Suppressor macrophage (primary cell): ENCODE measurements at regions not wholly inside any gene's neighbourhood (a gene's known extent, or its start where the extent isn't known, plus 50 kb on each side); places are given as distances from the start of the nearest gene placed in this dataset.

Source experiments
- DNase-seq, 4 experiments: peaks; one replicate each; pipeline ENCODE4 v3.0.0-alpha.2; 2020 to 2022

GRCh38 chr11:128365044-128365443, 222.3 kb downstream of the ETS1 start:
- peak; percentile 6 to 51 (median 20) for DNase-seq

- DNase-seq = peak in 1 of 4 experiments; percentile 11
These were observed 225.8 kb downstream of the ETS1 start for GRCh38 chr11:128361451-128362020.

DNA sequence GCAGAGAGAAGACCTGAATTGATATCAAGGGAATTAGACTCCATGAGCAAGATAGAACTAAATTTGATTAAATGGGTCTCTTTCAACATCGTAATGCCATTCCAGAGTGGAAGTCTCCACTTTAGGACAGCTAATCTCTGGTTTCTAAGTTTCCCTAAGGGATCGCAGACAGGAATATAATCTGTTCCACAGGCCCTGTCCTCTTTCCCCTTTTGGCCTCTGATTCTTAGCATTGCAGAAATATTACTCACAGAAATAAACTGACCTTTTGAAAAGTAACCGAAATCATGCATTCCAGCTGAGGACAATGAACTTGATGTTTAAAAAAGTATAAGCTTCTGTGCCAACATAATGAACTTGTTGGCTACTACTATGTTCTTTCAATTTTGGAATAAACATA, 227.8 kb downstream of the ETS1 start:
- DNase-seq = no peak

DNA sequence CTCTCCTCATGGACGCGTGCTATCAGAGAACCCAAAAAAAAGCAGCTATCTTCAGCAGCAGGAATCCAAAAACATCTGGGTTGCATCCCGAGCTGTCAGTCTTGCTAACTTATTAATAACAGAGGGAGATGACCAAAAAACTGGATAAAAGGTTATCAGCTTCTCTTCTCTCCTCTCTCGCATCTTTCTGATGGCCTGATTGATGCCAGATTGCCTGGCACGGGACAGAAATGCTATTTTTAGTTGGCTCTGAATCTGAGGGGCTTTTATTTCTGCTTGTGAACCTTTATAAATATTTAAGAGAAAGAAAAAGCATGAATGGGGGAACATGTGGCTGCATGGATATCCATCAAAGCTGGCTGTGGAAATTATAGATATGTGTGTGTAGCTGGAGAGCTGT, 230.3 kb downstream of the ETS1 start:
- DNase-seq = no peak

- DNase-seq = no peak
These were observed 231.8 kb downstream of the ETS1 start for GRCh38 chr11:128355558-128355957.

- DNase-seq = no peak
These were observed 232.9 kb downstream of the ETS1 start for GRCh38 chr11:128354476-128354875.

- no peak for DNase-seq
These were observed 236.2 kb downstream of the ETS1 start for GRCh38 chr11:128351168-128351567.

DNA sequence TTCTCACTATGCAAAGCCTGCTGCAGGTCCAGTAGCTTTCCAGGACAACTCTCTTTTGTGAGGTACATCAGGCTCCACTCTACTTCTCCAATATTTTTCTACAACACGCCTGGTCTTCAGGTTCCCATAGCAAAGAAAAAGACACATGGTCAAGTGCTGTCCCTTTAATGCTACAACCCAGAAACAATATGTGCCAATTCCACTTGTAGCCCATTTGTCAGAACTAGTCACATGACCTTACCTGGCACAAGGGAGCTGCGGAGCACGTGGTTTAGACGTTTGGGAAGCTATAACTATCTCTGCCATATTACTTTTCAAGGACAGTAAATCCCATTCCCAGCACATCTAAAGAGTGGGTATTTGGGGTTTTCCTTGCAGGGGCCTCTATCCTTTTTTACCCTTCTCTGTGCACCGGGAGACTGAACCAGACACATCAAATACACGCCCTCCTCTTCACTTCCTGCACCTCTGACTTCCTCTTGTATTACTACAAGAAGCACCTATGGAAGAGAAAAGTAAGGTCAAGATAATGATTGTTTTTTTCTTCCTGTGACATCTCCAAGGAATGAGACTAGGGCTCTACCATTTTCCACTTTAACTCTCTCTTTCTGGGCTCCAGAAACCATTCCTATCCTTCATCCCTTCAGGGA, 237.6 kb downstream of the ETS1 start:
- DNase-seq = no peak

DNA sequence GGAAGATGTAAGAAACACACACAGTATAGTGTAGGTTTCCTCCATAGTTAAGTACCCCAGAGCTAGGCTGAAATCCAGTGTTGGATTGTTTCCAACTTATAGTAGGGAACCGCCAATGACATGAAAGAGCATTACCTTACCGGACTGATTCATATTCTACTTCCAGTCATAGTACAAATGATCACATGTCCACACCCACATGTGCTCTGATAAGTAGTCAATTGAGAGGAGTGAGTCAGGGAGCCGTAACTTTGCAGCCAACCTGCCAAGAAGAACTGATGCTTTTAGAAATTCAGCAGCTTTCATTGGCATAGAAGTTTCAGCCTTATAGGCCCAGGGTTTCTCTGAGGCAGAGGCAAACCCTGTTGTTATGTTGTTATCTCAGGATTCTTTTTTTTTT, 240.6 kb downstream of the ETS1 start:
- DNase-seq = peak in 1 of 4 experiments; percentile 24

DNA sequence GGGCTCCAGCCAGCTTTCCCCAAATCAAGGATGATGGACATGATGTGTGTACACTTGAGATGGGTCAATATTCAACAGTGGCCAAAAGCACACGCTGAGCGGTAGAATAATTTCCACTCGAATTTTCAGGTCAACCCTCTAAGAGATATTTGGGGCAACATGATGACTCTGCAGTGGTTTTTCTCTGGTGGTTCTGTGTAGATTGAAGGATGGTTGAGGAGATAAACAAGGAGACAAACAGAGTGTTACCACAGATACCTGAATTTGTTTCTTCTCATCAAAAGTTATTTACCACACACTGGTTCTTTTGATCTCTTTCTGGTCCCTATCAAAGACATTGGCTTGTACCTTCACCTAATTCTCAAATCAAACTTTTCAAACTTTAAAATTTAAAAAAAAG, 242.0 kb downstream of the ETS1 start:
- DNase-seq = no peak

DNA sequence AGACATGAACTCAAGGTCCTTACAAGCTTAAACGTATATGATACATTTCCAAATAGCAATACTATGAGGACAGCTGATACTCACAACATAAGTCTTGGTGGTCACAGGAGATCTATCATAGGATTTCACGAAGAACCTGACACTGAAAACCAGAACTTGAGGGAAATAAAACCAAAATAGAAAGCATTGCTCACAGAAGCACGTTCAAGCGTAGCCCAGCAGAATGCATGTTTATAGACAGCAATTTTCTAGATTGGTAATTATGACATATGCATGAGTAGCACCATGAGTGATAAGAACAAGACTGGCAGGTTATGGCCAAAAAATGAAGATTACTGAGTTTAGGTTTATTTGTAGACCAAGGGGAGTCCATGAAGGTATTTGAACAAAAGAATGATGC, 243.5 kb downstream of the ETS1 start:
- DNase-seq = no peak

- DNase-seq = no peak
These were observed 244.2 kb downstream of the ETS1 start for GRCh38 chr11:128343135-128343514.

DNA sequence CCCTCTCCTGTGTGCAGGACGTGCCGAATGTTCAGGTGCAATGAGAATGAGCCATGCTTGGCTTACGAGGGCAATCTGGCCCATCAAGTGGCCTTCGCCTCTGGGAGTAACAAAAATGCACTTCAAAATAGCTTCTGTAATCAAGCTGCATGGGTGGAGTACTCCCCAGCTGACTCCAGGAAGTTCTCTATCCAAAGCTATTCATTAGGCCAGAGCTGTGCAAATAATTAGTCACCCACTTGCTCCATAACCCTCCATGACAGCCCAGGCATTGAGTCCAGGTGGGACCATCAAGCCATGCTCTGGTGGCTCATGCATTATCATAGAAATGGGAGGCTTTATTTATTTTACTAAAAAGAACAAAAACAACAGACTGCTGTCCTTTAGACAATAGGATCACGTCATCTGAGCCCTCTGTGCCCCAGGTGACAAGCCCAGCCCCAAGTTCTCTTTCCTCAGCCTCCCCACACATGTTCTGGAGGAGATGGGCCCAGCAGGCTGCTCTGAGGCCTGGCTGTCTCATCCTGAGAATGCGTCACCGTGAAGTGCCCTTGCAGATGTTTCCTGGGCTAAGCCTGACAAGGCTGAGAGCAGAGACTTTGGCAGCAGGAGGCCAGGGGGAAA, 244.7 kb downstream of the ETS1 start:
- peak in 2 of 4 experiments; percentile 7 to 17 for DNase-seq

GRCh38 chr11:128341280-128342248, 245.8 kb downstream of the ETS1 start:
- DNase-seq = peak in 1 of 4 experiments; percentile 7

DNA sequence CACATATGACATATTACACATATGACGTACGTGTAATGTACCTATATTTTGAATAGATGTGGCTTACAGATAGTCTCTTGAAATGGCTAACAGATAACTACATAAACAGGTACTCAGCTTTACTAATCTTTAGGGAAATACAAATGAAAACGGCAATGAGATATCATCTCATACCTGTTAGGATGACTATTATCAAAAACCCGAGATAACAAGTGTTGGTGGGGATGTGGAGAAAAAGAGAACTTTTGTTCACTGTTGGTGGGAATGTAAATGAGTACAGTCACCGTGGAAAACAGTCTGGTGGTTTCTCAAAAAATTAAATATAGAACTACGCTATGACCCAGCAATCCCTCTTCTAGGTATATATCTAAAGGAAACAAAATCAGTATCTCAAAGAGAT, 247.6 kb downstream of the ETS1 start:
- no peak for DNase-seq

DNA sequence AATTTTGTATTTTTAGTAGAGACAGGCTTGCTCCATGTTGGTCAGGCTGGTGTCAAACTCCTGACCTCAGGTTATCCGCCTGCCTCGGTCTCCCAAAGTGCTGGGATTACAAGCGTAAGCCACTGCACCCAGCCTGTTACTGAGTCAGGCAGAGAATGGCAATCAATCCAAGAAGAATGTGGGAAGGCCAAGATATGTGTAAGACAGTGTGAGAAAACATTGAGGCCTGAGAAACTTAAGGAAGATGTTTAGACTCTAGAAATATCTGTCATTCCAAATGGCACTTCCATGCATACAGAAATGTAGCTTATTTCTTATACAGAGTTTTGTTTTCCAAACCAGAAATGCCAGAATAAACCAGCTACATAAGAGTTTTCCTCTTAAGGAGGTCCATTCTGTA, 248.5 kb downstream of the ETS1 start:
- DNase-seq = no peak

- no peak for DNase-seq
These were observed 251.2 kb downstream of the ETS1 start for GRCh38 chr11:128336203-128336602.

DNA sequence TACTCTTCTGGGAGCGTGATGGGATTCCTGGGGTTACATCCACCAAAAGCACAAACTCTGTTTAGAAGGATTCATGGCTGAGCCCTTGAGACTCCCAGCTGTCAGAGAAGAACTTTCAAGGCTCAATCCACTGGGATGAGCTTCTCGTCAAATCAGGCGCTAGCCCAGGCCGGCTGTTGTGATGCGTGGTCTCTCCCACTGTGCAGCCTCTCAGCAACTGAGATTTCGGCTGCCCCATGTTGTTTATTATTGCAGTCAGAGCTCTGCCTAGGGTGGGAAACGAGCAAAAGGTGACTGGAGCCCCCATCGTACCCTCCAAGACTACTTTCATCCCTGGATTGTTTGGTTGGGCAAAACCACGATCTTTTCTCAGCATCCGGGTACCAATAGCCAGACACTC, 251.6 kb downstream of the ETS1 start:
- no peak for DNase-seq

DNA sequence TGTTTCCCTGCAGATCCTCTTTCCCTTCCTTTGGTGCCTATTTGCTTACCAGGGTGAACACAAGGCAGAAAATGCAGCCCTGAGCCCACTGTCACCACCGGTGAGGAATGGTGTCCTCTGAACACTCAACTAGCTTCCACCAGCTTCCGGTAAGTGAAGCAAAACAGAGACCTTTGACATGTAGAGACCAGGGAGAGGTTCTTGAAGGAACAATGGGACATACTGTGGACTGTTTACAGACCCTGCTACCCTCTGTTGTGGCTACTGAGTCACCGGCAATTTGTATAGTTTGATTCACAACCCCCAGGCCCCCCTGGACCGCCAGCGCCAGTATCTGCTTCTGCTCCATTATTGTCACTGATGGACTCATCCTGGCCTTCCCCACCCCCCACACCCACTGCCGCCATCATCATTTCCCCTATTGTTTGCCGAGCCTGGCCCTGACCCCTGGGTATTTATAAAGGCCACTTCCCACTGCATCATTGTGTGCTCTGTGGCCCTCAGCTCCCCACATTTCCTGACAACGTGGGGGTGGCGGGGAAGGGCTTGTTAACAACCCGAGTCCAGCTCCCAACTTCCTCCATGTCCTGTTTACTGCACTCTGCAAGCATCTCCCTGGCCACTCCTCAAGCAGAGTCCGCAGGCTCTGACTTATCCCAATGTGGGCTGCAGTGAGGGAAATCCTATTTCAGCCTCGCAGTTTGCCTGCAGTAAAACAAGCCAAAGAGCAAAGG, 252.9 kb downstream of the ETS1 start:
- DNase-seq = peak; percentile 28 to 54 (median 46)

DNA sequence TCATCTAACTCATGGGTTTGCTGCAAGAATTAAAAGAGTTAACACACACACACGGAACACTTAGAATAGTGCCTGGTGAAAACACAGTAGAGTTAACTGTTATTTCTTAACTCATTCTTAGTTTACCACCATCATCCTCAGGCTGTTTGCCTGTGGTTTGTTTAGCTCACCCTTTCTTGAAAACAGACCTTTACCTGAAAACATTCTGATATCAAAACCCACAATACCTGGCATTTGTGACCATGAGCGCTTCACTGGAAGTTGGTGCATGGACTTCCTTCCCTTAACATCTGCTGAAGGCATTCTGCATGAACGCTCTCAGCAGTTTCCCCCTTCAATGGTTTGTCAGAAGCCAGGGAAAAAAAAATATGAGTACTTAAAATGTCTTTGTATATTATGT, 256.0 kb downstream of the ETS1 start:
- DNase-seq = no peak

- no peak for DNase-seq
These were observed 257.2 kb downstream of the ETS1 start for GRCh38 chr11:128330203-128330602.

- no peak for DNase-seq
These were observed 258.3 kb downstream of the ETS1 start for GRCh38 chr11:128328955-128329551.
